ENCODE measurements at regions not wholly inside any gene's neighbourhood (a gene's known extent, or its start where the extent isn't known, plus 50 kb on each side); places are given as distances from the start of the nearest gene placed in this dataset.

DNA sequence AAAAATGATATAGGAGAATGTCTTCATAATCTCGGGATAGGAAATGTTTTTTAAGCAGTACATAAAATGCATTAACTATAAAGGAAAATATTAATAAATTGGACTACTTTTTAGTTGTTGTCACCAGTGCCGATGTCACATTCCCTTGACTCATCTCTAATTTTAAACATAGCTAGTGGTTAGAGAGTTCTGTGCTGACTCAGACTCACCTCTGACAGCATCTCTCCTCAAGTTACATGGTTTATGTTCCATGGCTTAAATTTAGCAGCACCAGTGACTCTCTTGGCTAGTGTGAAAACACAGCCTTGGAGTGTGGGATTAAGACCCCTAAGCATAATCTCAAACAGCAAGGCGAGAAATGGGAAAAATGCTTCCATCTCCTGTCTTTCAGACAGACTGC, 311.8 kb upstream of the MMS22L start:
- no peak for DNase-seq

DNA sequence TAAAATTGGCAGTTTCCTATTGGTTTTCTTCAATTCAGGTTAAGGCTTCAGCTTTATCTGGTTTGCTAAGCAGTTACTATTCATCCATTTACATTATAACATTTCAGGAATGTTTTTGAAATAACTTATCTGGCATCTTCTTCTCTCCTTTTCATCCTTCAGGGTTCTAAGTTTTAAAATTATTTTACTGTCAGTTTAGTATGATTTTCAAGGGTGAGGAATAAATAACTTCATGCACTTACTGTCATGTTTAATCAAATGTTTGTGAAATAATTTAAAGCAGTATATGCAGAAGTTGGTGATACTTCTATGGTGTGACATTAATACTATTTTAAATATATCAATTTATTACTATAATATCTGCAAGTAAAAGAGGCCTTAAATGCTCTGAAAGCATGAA, 338.1 kb upstream of the MMS22L start:
- no peak for DNase-seq

DNA sequence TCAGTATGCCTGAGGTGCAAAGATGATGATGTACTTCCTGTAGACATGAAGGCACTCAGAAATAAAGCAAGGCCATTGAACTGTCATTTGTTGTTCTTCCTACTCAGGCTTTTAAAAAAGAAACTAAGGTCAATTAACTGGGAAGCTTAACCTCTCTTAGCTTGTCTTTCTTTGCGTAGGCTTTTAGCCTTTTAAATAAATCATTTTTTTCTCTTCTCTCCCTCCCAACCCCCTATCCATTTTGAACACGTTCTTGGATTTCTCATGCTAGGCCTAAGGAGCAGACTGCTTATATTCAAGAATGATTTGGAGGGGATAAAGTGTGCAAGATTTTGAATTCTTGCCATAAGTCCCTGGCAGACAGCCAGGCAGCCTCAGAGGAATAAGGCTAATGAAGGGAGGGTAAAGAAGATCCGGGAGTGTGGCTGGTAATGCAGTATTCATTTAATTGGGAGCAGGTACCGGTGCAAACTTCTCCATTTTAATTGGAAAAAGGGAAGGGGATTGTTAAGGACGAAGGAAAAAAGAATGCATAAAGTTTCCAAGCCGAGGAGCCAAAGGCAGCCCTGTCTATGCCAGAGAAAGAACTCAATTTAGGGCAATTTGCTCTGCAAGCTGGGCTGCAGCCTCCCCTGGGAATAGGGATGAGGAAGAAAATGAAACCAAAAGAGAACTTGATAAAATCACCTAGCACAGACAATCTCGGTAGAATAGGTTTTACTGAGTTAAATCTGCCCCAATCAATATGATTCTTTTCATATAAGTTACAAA, 343.8 kb upstream of the MMS22L start:
- DNase-seq: no peak

DNA sequence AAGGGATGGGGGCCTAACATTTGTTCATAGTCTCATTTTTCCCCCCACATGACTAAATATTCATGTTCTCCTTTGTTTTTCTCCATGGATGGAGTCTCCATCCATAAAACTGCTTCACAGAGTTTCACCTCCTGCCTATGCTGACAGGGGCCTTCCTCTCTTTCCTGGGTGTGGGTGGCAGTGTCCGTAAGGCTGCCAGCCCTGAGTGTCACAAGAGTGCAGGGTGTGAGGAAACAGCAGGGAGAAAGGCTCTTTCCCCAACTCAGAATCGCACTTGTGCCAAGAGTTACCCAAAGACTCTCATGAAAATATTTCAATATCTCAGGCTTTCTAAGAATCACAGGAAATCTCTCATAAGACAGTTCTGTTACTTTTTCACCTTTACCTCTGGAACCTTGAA, 346.2 kb upstream of the MMS22L start:
- no peak for DNase-seq

DNA sequence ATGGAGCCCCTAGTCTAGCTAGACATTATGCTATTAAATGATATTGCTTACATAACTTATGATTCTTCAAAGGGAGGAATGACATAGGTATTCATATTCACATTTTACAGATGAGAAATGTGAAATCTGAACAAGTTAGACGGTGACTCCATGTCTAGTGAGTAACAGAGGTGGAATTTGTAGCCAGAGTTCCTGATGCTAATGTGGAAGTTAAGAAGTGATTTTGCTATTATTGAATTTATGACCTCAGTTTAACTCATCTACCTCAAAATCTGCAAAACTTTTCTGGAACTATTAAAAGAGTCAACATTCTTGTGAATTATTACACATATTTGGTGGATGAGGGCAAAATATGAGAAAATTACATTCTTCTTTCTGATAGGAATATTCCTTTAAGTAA, 347.6 kb upstream of the MMS22L start:
- no peak for DNase-seq

DNA sequence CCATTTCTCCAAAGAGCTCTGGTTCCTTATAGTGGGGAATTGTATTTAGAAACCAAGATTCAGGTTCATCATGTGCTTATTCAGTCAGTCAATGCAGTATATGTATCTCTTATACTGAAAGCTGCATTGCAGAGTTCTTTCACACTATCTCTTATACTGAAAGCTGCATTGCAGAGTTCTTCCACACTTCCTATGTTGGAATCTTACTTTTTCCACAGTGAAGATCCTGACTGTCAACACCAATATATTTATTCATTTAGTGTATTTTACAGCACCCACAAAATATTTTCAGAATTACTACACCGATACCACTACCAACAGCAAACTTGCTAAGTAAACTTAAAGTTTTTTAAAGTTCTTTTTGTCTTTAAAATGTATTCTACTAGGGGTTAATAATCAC, 349.3 kb upstream of the MMS22L start:
- no peak for DNase-seq

DNA sequence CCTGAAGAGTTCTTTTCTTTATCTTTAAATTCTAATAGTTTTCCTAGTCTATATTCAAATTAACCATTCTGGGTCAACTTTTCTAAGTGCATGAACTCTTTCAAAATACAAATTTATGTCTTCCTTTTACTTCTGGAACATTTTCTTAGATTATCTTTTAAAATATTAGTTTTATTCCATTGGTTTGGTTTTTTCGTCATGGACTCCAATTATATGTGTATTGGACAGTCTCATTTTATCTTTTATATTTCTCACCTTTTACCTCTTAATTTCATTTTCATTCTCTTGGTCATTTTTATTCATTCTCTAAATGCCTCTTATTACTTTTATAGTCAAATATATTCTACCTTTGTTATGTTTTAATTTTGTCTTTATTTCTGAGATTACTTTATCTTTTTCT, 356.7 kb upstream of the MMS22L start:
- no peak for DNase-seq

DNA sequence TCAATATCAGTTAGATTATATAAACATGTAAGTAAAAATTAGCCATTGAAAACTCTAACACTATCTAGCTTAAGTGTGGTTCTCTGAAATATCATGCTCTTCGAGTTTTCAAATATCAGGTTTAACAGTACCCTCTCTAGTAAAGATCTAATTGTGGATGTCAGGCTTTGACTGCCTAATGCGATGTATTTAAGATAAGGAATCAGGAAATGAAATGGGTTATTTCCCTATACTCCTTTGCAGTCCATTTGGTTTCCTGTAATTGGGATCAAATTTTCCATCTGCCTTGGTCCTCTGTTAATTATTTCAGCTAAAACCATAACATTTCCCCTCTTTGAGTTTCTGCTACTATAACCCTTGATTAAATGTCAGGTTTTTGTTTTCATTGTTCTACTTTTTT, 361.3 kb upstream of the MMS22L start:
- no peak for DNase-seq

DNA sequence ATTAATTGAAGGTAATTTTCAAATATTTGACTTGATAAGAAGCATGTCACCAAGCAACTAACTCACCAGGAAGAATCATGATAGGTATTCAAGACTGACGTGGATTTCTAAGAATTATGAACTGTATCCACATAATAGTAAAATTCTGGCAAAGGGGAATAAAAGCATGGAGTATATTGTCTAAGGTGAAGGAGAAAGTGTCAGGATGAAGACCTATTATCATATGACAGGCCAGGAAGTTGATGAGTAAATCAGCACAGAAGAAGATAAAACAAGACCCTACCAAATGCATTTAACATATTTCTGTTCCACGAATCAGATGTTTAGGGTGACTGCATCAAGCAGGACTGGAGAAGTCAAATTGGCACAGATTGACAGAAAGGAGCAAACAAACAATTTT, 362.7 kb upstream of the MMS22L start:
- DNase-seq: no peak

DNA sequence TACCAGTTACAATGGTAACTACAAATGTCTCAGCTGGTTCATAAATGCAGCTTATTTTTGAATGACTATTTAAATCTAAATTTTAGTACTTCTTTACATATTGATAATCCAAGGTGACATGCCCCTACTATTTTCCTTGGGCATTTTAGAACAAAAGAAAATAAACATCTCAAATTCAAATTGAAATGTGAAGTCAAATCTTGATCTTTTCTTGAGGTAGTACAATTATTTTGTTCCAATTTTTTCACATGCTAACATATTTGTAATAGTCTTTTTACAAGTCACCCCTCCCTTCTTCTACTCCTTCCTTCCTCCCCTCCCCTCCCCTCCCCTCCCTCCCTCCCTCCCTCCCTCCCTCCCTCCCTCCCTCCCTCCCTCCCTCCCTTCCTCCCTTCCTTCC, 370.1 kb upstream of the MMS22L start:
- no peak for DNase-seq

DNA sequence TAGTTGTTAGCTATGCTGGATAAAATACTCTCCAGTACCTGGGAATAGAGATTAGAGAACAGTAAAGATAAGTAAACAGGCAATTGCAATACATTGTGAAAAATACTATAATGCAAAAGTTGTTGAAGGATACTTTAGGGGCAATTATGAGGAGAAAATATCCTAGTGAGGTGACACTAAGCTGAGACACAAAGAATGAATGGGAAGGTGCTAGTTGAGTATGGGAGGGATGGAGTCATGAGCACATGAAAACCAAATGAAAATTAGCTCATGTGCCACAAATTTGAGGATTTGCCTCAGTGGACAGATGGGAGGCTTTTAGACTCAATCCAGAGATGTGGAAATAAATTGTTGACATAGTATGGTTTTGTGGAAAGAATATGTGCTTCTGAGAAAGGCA, 370.5 kb upstream of the MMS22L start:
- DNase-seq: no peak

DNA sequence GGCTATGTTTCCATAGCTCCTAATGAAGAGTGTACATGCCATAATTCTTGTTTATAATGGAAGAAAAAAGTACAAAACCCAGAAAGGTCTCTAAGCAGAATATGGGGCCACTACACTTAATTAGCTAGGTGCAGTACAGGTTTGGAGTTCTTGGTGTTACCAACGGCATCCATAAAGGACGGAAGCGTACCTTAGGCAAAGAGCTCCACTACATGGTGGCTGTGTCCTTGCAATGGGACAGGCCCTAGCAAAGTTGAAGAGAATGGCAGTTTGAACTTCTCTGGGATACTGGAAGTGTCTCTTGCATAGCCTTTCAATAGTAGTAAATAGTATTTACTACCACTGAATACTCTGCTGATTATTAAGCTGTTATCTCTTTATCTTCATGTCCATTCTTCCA, 371.7 kb upstream of the MMS22L start:
- no peak for DNase-seq

DNA sequence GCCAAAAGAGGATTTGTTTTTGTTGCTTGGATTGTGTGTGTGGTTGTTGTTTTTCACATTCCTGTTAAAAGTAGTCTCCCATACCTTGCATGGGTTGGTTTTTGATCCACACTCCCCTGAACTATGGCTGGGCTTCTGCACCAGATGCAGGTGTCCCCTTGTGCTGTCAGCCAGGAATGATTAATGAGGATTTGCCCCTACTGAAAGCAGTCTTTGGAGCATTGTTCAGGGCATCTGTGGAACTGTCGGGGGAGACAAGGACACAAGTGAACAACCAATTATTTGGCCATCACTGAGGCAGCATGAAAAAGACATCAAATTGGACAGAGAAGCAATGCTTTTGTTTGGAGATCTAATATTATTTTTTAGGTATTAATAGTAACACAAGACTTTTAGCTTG, 373.2 kb upstream of the MMS22L start:
- no peak for DNase-seq

DNA sequence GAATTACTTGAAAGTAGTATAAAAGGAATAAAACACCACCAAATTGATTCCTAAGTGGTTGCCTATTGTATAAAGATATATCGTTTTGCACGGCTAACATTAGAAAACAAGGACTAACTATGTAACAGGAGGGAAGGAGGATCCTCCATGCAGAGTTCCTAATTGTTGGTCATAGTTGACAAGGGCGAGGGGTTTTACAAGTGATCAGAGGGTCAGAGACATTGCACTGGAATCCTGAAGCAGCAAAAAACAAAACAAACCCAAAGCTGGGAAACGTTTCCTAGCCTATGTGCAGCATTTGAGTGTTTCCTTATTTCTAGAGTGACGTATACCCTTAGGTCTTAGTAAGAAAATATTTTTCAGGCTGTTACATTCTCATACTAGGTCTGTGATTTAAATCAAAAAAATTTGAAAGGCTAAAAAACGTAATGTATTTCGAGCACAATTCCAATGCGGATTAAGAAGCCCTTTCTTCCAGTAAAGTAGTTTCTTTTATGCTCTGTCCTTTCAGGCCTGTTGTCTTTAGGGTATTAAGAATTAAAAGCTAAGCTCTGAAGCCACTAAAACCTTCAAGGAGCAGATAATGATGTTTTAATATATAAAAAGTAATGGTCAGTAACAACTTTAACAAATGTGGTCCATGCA, 373.8 kb upstream of the MMS22L start:
- DNase-seq: no peak

DNA sequence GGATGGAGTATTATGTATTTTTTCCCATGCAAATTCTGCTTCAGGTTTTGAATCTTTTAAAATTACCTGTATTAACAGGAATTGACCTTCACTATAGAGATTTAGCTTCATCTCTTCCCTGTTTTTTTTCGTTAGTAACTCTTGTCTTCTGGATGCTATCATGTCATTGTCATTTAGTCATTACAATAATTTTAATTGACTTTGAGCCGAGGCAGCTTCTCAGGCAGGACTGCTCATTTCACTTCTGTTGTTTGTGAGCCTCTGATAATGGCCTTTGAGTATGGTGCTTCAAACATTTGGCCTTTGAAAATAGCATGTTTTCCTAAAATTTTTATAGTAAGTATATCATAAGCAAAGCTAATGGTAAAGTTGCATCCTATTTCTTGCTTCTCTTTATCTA, 375.1 kb upstream of the MMS22L start:
- no peak for DNase-seq

DNA sequence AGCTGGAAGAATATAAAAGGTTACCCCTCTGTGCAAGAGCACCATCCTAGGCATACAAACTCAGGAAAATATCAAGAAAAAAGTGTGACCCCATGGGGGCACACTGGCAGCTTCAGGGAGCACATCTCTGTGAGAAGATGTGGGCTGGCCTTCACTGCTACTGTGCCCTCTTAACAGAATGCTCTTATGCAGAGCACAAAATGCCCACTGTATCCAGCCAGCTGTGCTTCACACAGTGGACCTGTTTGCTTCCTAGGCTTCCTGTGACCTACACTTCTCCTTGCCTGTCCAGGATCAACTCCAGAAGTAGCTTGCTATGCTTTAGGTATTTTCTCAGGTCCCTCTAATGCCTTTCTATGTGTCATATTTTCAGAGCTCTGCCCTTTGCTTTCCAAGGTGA, 380.2 kb upstream of the MMS22L start:
- no peak for DNase-seq

DNA sequence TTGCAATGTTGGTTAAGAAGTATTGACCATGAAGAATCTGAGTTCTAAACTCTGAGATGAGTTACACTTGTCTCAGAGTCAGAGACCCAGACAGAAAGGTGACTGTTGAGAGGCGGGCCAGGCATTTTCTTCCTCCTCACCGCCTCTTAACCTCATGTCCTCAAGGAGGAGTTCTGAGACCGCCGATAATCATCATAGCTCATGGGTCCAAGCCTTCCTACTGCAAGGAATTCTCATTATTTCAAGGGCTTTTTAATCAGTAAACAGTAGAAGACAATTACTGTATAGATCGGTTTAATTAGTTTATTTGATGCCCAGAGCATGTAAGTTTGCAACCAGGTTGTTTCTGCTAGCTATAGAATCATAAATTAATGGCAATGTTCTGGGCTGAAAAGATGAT, 382.4 kb upstream of the MMS22L start:
- no peak for DNase-seq

DNA sequence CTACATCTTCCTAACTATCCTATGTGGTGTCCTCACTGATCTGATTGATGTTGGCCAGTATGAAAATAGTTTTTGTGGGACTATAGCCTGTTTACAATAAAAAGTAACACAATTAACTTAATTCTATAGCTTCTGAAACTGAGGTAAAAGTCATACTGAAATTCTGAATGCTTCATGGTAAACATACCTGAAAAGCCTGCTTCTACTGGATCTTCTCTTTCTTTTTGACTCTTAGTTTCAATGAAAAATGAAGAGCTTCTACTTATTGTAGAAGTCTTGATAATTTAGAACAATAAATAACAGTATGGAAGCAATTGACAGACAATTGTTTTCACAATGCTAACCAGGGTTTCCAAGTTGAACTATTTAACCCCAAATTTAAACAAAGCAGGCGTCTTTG, 383.9 kb upstream of the MMS22L start:
- no peak for DNase-seq

DNA sequence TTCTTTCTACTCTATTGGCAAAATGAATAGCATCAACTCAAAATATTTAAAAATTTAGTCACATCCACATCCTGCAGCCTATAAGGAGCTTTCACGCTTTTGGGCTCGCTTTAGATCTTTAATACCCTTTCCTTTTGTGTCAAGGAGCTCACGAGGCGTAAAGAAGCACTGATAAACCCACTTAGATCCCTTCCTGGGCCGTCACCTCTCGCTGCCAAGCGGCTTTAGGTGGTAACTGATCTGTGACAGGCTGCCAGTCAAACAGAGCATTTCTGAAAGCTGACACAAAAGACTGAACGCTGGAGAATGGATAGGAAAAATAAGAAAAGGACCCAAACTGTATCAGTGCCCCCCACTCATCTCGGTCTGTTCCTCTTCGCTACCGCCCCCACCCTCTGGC, 385.7 kb upstream of the MMS22L start:
- DNase-seq: no peak

DNA sequence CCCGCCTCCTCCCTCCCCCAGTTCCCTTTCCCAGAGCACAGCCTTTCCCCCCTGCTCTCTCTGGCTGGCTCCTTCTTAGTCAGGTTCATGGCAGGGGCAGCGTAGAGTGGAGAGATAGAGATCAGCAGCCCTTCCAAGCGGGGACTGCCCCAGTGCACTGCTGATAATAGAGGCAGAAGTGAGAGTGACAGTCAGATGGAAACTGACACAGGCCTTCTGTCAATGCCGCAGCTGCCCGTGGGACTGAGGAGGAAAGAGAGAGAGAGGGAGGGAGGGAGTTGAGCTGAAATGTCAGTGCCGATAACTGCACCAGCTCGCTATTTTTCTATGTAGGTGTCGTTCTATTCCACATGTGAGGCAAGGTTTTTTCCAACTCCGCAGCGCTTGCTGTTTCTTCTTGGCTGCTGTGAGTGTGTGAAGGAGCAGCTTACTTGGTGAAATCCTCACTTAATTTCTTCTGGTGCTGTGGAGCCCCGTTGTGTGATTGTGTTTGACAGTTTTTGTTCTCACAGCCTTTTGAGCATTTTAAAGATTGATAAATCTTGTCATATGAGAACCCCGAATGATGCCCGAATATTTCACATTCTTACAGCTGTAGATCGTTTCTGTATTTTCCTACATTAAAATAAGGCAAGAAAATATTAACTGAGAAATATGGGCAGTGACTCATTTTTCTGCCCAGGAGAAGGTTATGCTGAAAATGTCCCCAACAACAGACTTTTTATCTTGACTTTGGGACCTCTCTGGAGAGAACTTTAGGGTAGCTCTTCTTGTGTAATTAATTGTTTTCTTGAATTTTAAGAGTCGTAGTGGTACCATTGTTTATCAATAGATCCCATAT, 386.4 kb upstream of the MMS22L start:
- DNase-seq: no peak

DNA sequence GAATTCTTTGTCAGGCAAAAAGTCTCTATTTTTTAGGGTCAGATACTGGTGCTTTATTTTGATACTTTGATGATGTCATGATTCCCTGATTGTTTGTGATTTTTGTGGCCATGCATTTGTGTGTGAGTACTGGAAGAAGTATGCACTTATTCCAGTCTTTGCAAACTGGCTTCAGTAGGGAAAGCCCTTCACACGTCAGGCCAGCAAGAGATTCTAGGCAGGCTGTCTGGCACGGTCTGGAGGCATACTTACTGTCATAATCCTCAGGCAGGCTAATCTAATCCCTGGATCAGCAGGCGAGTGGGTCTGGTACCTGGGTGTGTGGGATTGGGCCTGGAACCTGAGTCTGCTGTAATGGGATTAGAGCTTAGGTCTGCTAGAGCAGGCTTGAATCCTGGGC, 391.8 kb upstream of the MMS22L start:
- no peak for DNase-seq

DNA sequence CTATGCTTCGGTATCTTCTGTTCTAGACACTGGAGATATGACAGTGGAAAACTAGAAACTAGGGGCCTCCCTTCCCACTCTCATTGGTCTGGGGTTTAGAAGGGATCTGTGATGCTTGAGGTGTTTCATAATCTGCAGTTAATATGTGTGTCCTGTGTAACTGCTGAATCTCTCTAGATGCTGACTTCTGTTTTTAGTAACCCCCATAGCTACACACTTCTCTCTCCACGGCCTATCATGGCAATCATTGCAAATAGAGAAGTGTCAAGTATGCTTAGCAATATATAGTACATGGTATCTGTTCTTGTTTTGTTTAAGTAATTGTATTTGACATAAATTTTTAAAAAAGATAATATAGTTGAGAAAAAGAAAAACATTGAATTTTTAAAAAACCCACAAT, 394.6 kb upstream of the MMS22L start:
- DNase-seq: no peak

DNA sequence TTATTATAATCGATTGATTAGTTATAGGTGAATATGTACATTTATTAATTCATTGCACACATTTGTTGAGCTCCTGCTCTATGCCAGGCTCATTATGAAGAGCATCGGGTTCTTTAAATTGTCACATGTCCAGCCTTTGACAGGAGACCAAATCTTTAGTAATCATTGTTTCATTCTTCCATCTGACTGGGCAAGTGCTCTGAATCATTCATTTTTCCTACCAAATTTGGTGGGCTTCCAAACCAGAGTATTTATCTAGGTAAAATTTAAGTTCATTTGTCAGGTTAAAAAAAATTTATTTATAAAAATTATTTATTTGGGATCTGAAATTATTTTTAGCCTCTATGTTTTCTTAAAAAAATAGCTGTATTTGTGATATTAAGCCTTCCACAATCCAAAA, 404.9 kb upstream of the MMS22L start:
- no peak for DNase-seq
